ENCODE measurements at regions not wholly inside any gene's neighbourhood (a gene's known extent, or its start where the extent isn't known, plus 50 kb on each side); places are given as distances from the start of the nearest gene placed in this dataset.

DNA sequence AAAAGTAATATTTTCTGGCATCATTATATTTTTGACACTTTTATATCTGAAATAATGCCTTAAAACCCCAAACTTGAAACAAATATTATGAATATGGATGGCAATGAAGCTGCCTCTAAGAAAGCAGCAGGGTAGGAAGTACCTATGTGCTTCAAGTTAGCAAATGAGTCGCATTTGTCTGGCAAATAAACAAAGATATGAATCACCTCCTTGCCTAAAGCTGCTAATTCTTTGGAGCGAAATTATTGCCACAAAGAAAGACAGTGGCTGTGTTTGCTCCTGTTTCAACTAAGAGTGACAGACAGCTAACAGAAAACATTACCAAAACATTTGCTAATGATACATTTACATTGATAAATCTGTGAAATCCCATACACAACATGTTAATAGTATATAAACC, 854.9 kb downstream of the RPS29 start:
- TF ChIP-seq, protein P1, sequence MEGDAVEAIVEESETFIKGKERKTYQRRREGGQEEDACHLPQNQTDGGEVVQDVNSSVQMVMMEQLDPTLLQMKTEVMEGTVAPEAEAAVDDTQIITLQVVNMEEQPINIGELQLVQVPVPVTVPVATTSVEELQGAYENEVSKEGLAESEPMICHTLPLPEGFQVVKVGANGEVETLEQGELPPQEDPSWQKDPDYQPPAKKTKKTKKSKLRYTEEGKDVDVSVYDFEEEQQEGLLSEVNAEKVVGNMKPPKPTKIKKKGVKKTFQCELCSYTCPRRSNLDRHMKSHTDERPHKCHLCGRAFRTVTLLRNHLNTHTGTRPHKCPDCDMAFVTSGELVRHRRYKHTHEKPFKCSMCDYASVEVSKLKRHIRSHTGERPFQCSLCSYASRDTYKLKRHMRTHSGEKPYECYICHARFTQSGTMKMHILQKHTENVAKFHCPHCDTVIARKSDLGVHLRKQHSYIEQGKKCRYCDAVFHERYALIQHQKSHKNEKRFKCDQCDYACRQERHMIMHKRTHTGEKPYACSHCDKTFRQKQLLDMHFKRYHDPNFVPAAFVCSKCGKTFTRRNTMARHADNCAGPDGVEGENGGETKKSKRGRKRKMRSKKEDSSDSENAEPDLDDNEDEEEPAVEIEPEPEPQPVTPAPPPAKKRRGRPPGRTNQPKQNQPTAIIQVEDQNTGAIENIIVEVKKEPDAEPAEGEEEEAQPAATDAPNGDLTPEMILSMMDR (tag by site-specific recombination; IDR thresholded peaks at IDR 0.05) = no peak
- no peak for TF ChIP-seq BCL11A (tag by site-specific recombination; IDR thresholded peaks at IDR 0.05; ENCODE audit: low read depth)
- TF ChIP-seq, protein P2, sequence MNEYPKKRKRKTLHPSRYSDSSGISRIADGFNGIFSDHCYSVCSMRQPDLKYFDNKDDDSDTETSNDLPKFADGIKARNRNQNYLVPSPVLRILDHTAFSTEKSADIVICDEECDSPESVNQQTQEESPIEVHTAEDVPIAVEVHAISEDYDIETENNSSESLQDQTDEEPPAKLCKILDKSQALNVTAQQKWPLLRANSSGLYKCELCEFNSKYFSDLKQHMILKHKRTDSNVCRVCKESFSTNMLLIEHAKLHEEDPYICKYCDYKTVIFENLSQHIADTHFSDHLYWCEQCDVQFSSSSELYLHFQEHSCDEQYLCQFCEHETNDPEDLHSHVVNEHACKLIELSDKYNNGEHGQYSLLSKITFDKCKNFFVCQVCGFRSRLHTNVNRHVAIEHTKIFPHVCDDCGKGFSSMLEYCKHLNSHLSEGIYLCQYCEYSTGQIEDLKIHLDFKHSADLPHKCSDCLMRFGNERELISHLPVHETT (tag by site-specific recombination; IDR thresholded peaks at IDR 0.05) = no peak
- no peak for TF ChIP-seq ZBTB7A (tag by site-specific recombination; IDR thresholded peaks at IDR 0.05; ENCODE audit: low read depth)
- TF ChIP-seq, protein P3, sequence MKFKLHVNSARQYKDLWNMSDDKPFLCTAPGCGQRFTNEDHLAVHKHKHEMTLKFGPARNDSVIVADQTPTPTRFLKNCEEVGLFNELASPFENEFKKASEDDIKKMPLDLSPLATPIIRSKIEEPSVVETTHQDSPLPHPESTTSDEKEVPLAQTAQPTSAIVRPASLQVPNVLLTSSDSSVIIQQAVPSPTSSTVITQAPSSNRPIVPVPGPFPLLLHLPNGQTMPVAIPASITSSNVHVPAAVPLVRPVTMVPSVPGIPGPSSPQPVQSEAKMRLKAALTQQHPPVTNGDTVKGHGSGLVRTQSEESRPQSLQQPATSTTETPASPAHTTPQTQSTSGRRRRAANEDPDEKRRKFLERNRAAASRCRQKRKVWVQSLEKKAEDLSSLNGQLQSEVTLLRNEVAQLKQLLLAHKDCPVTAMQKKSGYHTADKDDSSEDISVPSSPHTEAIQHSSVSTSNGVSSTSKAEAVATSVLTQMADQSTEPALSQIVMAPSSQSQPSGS (tag by site-specific recombination; IDR thresholded peaks at IDR 0.05; ENCODE audit: low read depth) = no peak
- no peak for TF ChIP-seq ZNF423 (tag by site-specific recombination; IDR thresholded peaks at IDR 0.05)
- no peak for TF ChIP-seq SP2 (tag by site-specific recombination; IDR thresholded peaks at IDR 0.05)
- TF ChIP-seq ZNF555 (tag by site-specific recombination; conservative IDR thresholded peaks at IDR 0.05) = no peak
- no peak for TF ChIP-seq SCRT2 (tag by site-specific recombination; IDR thresholded peaks at IDR 0.05)
- TF ChIP-seq, protein P4, sequence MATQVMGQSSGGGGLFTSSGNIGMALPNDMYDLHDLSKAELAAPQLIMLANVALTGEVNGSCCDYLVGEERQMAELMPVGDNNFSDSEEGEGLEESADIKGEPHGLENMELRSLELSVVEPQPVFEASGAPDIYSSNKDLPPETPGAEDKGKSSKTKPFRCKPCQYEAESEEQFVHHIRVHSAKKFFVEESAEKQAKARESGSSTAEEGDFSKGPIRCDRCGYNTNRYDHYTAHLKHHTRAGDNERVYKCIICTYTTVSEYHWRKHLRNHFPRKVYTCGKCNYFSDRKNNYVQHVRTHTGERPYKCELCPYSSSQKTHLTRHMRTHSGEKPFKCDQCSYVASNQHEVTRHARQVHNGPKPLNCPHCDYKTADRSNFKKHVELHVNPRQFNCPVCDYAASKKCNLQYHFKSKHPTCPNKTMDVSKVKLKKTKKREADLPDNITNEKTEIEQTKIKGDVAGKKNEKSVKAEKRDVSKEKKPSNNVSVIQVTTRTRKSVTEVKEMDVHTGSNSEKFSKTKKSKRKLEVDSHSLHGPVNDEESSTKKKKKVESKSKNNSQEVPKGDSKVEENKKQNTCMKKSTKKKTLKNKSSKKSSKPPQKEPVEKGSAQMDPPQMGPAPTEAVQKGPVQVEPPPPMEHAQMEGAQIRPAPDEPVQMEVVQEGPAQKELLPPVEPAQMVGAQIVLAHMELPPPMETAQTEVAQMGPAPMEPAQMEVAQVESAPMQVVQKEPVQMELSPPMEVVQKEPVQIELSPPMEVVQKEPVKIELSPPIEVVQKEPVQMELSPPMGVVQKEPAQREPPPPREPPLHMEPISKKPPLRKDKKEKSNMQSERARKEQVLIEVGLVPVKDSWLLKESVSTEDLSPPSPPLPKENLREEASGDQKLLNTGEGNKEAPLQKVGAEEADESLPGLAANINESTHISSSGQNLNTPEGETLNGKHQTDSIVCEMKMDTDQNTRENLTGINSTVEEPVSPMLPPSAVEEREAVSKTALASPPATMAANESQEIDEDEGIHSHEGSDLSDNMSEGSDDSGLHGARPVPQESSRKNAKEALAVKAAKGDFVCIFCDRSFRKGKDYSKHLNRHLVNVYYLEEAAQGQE (tag by site-specific recombination; IDR thresholded peaks at IDR 0.05) = no peak
- TF ChIP-seq, protein P5, sequence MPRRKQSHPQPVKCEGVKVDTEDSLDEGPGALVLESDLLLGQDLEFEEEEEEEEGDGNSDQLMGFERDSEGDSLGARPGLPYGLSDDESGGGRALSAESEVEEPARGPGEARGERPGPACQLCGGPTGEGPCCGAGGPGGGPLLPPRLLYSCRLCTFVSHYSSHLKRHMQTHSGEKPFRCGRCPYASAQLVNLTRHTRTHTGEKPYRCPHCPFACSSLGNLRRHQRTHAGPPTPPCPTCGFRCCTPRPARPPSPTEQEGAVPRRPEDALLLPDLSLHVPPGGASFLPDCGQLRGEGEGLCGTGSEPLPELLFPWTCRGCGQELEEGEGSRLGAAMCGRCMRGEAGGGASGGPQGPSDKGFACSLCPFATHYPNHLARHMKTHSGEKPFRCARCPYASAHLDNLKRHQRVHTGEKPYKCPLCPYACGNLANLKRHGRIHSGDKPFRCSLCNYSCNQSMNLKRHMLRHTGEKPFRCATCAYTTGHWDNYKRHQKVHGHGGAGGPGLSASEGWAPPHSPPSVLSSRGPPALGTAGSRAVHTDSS (tag by site-specific recombination; IDR thresholded peaks at IDR 0.05) = no peak
- TF ChIP-seq ZNF274 (IDR thresholded peaks at IDR 0.05; ENCODE audit: low read length) = no peak
- no peak for TF ChIP-seq ZNF274 (tag by site-specific recombination; IDR thresholded peaks at IDR 0.05; ENCODE audit: borderline replicate concordance)
- TF ChIP-seq, protein P6, sequence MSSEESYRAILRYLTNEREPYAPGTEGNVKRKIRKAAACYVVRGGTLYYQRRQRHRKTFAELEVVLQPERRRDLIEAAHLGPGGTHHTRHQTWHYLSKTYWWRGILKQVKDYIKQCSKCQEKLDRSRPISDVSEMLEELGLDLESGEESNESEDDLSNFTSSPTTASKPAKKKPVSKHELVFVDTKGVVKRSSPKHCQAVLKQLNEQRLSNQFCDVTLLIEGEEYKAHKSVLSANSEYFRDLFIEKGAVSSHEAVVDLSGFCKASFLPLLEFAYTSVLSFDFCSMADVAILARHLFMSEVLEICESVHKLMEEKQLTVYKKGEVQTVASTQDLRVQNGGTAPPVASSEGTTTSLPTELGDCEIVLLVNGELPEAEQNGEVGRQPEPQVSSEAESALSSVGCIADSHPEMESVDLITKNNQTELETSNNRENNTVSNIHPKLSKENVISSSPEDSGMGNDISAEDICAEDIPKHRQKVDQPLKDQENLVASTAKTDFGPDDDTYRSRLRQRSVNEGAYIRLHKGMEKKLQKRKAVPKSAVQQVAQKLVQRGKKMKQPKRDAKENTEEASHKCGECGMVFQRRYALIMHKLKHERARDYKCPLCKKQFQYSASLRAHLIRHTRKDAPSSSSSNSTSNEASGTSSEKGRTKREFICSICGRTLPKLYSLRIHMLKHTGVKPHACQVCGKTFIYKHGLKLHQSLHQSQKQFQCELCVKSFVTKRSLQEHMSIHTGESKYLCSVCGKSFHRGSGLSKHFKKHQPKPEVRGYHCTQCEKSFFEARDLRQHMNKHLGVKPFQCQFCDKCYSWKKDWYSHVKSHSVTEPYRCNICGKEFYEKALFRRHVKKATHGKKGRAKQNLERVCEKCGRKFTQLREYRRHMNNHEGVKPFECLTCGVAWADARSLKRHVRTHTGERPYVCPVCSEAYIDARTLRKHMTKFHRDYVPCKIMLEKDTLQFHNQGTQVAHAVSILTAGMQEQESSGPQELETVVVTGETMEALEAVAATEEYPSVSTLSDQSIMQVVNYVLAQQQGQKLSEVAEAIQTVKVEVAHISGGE (tag by site-specific recombination; conservative IDR thresholded peaks at IDR 0.05; ENCODE audit: low read depth) = no peak
